Testis (tissue), 2 donors: ENCODE measurements at regions not wholly inside any gene's neighbourhood (a gene's known extent, or its start where the extent isn't known, plus 50 kb on each side); places are given as distances from the start of the nearest gene placed in this dataset.

ENCODE experiments used
- DNase-seq: peaks from one replicate; pipeline ENCODE4 v3.0.0-alpha.2; 2019
- H3K27ac ChIP-seq, 2 donors: fragments of 200-600 bp; sonication (generic); one replicate each; pipeline ENCODE4 v1.5.1; 2019
- H3K27me3 ChIP-seq: fragments of 200-600 bp; sonication (generic); one replicate; pipeline ENCODE4 v1.5.1; 2019
- H3K36me3 ChIP-seq: fragments of 200-600 bp; sonication (generic); one replicate; pipeline ENCODE4 v1.5.1; 2017; ENCODE audit warnings: low read depth; ENCODE audit errors: missing control alignments
- H3K4me1 ChIP-seq: fragments of 200-600 bp; sonication (generic); one replicate; pipeline ENCODE4 v1.5.1; 2019
- H3K4me3 ChIP-seq, 2 donors: fragments of 200-600 bp; sonication (generic); one replicate each; pipeline ENCODE4 v1.5.1; 2017 to 2019
- H3K9me3 ChIP-seq: fragments of 200-600 bp; sonication (generic); one replicate; pipeline ENCODE4 v1.5.1; 2017
- POLR2A ChIP-seq: fragments of 450-650 bp; IDR thresholded peaks from one replicate; pipeline ENCODE4 v1.6.1; 2017; ENCODE audit warnings: antibody characterized with exemption, mild to moderate bottlenecking, moderate library complexity
- WGBS, 2 donors: methylation state at CpG; one replicate each; pipeline ENCODE4 v1.1.5; 2018; 5-methylcytosine and 5-hydroxymethylcytosine counted together
- intact Hi-C: fragments of 100-400 bp; cut with DNase I; formaldehyde crosslinking; loops from one replicate; pipeline ENCODE4 v1.15.1; 2023; ENCODE audit warnings: low total_unique reads
- TF ChIP-seq, protein P1 (sequence below), 3 experiments: fragments of 450-650 bp in 2 of 3; fragments of 200-600 bp in 1 of 3; sonication (generic) in 1 of 3; IDR thresholded peaks; one replicate each; pipeline ENCODE4 v1.5.1; 2016 to 2019; ENCODE audit warnings: antibody characterized with exemption in 3 of 3, mild to moderate bottlenecking in 2 of 3, moderate library complexity in 1 of 3

DNA sequence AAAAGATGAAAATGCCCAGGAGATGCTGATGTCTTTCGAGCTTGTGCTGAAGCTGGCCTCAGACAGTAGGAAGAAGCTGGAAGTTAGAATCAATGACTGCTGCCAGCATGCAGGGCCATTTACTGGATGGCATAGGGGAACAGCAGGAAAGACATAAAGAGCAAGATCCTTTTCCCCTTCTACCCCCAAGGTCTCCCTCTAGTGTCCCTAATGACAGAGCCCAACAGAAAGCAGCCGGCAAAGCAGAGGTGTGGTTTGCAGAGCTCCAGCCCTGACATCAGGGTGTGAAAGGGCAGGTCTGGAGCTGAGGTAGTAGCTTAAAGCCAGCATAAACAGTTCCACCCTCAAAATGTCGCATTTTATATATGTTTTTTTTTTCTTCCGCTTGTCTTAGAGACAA, 1560.7 kb upstream of the TMEM132C start:
- Histone ChIP-seq H3K4me1 (no peaks in the 10 kb centered on the region), H3K9me3 (no peaks in the 10 kb centered on the region), H3K4me3 (no peak overlapping the region), H3K27ac (no peak overlapping the region), H3K27me3 (no peaks in the 10 kb centered on the region), H3K36me3 (no peaks in the 10 kb centered on the region)
- no peak for DNase-seq
- TF ChIP-seq, protein P1, sequence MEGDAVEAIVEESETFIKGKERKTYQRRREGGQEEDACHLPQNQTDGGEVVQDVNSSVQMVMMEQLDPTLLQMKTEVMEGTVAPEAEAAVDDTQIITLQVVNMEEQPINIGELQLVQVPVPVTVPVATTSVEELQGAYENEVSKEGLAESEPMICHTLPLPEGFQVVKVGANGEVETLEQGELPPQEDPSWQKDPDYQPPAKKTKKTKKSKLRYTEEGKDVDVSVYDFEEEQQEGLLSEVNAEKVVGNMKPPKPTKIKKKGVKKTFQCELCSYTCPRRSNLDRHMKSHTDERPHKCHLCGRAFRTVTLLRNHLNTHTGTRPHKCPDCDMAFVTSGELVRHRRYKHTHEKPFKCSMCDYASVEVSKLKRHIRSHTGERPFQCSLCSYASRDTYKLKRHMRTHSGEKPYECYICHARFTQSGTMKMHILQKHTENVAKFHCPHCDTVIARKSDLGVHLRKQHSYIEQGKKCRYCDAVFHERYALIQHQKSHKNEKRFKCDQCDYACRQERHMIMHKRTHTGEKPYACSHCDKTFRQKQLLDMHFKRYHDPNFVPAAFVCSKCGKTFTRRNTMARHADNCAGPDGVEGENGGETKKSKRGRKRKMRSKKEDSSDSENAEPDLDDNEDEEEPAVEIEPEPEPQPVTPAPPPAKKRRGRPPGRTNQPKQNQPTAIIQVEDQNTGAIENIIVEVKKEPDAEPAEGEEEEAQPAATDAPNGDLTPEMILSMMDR (IDR thresholded peaks at IDR 0.05): no peak
- no peak for TF ChIP-seq POLR2A
- 34 to 41% methylated on average over 4 of the region's 4 CpGs for WGBS, 2 donors
- intact Hi-C loops: no loop called here

DNA sequence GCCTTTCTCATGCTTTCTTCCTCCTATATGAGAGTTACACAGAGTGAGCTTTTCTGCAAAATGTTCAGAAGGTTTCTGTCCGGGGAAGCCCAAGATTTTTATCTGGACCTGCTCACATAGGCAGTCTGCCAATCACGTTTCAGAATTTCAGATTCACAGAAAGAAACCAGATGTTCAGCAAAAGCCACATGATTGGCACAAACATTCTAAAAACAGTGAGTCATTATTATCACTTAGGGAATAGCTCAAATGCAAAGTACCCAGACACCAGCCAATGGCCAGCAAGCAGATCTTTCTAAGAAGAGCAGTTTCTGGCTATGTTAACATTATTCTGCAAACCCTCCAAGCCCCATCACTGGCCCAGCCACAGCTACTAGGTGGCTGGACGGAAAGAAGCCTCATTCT, 1558.5 kb upstream of the TMEM132C start:
- intact Hi-C loops: no loop called here
- 44 to 50% methylated on average over 3 of the region's 3 CpGs for WGBS, 2 donors
- Histone ChIP-seq H3K9me3 (no peaks in the 10 kb centered on the region), H3K4me3 (no peak overlapping the region), H3K27me3 (no peaks in the 10 kb centered on the region), H3K27ac (no peak overlapping the region), H3K4me1 (no peaks in the 10 kb centered on the region), H3K36me3 (no peaks in the 10 kb centered on the region)
- TF ChIP-seq, protein P1 (IDR thresholded peaks at IDR 0.05): no peak
- TF ChIP-seq POLR2A: no peak
- DNase-seq: no peak

DNA sequence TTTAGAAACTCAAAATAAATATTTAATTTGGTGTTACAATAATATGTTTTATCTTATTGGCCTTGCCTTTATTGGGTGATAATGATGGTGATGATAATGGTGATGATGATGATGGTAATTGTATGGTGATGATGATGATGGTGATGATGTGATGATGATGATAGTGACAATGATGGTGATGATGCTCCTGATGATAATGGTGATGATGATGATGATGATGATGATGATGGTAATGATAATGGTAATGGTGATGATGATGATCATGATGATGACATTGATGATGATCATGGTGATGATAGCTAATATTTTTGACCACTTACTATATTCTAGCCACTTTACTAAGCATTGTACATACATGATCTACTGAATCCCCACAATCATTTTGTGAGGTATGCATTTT, 1548.6 kb upstream of the TMEM132C start:
- no peak for TF ChIP-seq POLR2A
- TF ChIP-seq, protein P1 (IDR thresholded peaks at IDR 0.05): no peak
- intact Hi-C loops: no loop called here
- Histone ChIP-seq H3K27ac (no peak overlapping the region), H3K36me3 (no peaks in the 10 kb centered on the region), H3K4me1 (no peaks in the 10 kb centered on the region), H3K4me3 (no peak overlapping the region), H3K9me3 (no peaks in the 10 kb centered on the region), H3K27me3 (no peaks in the 10 kb centered on the region)
- no peak for DNase-seq

DNA sequence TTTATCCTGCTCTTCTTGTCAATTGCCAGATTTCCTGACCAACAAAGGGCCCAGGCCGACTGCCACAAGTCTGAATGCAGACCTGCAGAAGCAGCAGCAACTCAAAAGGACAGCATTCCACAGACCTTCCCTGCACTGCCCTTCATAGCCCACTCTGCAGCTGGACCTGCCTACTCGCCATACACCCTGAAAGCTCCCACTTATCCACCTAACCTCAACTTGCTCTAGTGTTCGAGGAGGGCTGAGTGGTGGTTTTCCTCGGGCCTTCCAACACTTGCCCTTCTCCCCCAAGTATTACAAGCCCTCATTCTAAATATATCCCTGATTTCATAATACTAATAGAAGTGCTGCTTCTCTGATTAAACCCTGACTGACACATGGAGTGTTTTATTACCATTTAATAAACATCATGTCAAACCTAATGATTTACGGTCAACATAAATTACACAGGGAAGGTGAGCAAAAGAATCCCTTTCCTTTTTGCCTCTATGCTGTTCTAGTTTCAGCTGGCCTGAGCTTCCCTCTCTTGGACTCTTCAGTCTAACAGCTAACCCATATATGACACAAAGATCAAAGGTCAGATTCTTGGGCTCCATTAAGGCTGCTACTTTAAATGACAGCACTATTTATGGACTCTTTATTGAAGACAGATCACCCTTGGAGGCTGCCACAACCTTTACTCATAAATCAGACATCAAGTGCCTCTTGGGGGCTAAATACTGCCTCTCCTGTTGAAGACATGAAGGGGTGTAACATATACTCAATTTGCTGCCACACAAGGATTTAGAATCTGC, 1546.9 kb upstream of the TMEM132C start:
- Histone ChIP-seq H3K36me3 (no peaks in the 10 kb centered on the region), H3K27ac (no peak overlapping the region), H3K27me3 (no peaks in the 10 kb centered on the region), H3K4me1 (no peaks in the 10 kb centered on the region), H3K4me3 (no peak overlapping the region), H3K9me3 (no peaks in the 10 kb centered on the region)
- TF ChIP-seq POLR2A: no peak
- TF ChIP-seq, protein P1 (IDR thresholded peaks at IDR 0.05): no peak
- intact Hi-C loops: no loop called here
- DNase-seq: no peak
- WGBS, 2 donors: 49 to 58% methylated on average over 5 of the region's 5 CpGs
